HCT116 (cell line): ENCODE measurements at regions not wholly inside any gene's neighbourhood (a gene's known extent, or its start where the extent isn't known, plus 50 kb on each side); places are given as distances from the start of the nearest gene placed in this dataset.

Experiments
- ATAC-seq: fragments of 200-7000 bp; cut with Tn5 transposase; 2 replicates; pipeline ENCODE4 v1.9.1; 2020; ENCODE audit warnings: mild to moderate bottlenecking, moderate library complexity
- BruUV-seq: library from RNA; stranded (reverse); fragments of 400-500 nt; replicated peaks from 2 replicates; lab custom pipeline; 2021; lab: Mats Ljungman, UMichigan
- CTCF ChIA-PET: fragments of 300-600 bp; sonication (Branson Sonifier 250); formaldehyde crosslinking; loops from one replicate; lab custom pipeline; 2021; ENCODE audit warnings: antibody characterized with exemption; lab: Charles Lee
- POLR2A ChIA-PET: fragments of 300-600, 350-600 bp; sonication (Branson Sonifier 250); formaldehyde crosslinking; loops from one replicate; lab custom pipeline; 2021; ENCODE audit warnings: antibody characterized with exemption; lab: Charles Lee
- RAD21 ChIA-PET, 2 experiments: fragments of 300-600 bp; sonication (Branson Sonifier 250); formaldehyde crosslinking; loops; one replicate each; lab custom pipeline; 2023; ENCODE audit warnings: low total read pairs in 2 of 2; ENCODE audit not compliant: uncharacterized antibody in 2 of 2, unreplicated experiment in 2 of 2, low non-redundant PET in 1 of 2; lab: Charles Lee
- DNase-seq: peaks from one replicate; pipeline ENCODE4 v3.0.0-alpha.2; 2010; ENCODE audit warnings: low read depth, low spot score
- H2AFZ ChIP-seq: fragments of 200-600 bp; shearing (Covaris generic), sonication (generic); 2 replicates; pipeline ENCODE4 v1.6.1; 2017; ENCODE audit warnings: low read depth, mixed run types, mixed read lengths, antibody characterized with exemption, low read length; ENCODE audit not compliant: poor library complexity, severe bottlenecking
- H3K27ac ChIP-seq: 2 replicates; pipeline ENCODE4 v1.5.1; 2012; ENCODE audit warnings: low read depth, low read length
- H3K27me3 ChIP-seq: fragments of 200-600 bp; sonication (generic); 2 replicates; pipeline ENCODE4 v1.6.1; 2016; ENCODE audit warnings: mixed run types, low read length, mixed read lengths; ENCODE audit not compliant: insufficient read depth
- H3K36me3 ChIP-seq, 2 experiments: fragments of 200-500 bp in 1 of 2; fragments of 200-600 bp in 1 of 2; sonication (Bioruptor generic) in 1 of 2; sonication (generic) in 1 of 2; 2 replicates each; pipeline versions ENCODE4 v1.5.1 to v1.6.1; 2014 to 2016; ENCODE audit warnings: low read length in 2 of 2, inconsistent platforms in 1 of 2, mixed read lengths in 1 of 2, mixed run types in 1 of 2; ENCODE audit not compliant: insufficient read depth in 2 of 2, control insufficient read depth in 1 of 2
- H3K4me1 ChIP-seq, 2 experiments: fragments of 200-600 bp in 1 of 2; sonication (generic) in 1 of 2; 2 replicates each; pipeline versions ENCODE4 v1.5.1 to v1.6.1; 2012 to 2017; ENCODE audit warnings: low read length in 2 of 2, inconsistent platforms in 1 of 2, mild to moderate bottlenecking in 1 of 2, mixed read lengths in 1 of 2, mixed run types in 1 of 2, moderate library complexity in 1 of 2; ENCODE audit not compliant: insufficient read depth in 2 of 2, control insufficient read depth in 1 of 2
- H3K4me2 ChIP-seq: fragments of 200-600 bp; sonication (generic); 2 replicates; pipeline ENCODE4 v1.6.1; 2017; ENCODE audit warnings: mixed run types, low read length, mixed read lengths
- H3K4me3 ChIP-seq, 2 experiments: fragments of 200-600 bp in 1 of 2; sonication (generic) in 1 of 2; replicated peaks in 1 of 2; 2 replicates each; pipeline ENCODE4 v1.5.1; 2011 to 2016; ENCODE audit warnings: low read length in 2 of 2, control low read depth in 1 of 2, low read depth in 1 of 2, mild to moderate bottlenecking in 1 of 2, mixed read lengths in 1 of 2, mixed run types in 1 of 2
- H3K79me2 ChIP-seq: fragments of 200-600 bp; sonication (generic); 2 replicates; pipeline ENCODE4 v1.6.1; 2017; ENCODE audit warnings: mild to moderate bottlenecking, mixed run types, low read length, moderate library complexity, mixed read lengths; ENCODE audit not compliant: insufficient read depth
- H3K9ac ChIP-seq: fragments of 200-600 bp; sonication (generic); 2 replicates; pipeline ENCODE4 v1.6.1; 2016; ENCODE audit warnings: low read length, mixed read lengths
- H3K9me2 ChIP-seq: fragments of 200-600 bp; sonication (generic), shearing (Covaris generic); 2 replicates; pipeline ENCODE4 v1.6.1; 2017; ENCODE audit warnings: mixed run types, mild to moderate bottlenecking, moderate library complexity; ENCODE audit not compliant: insufficient read depth
- H3K9me3 ChIP-seq, 2 experiments: fragments of 200-500 bp in 1 of 2; fragments of 200-600 bp in 1 of 2; sonication (Bioruptor generic) in 1 of 2; sonication (generic) in 1 of 2; 2 replicates each; pipeline ENCODE4 v1.6.1; 2014 to 2017; ENCODE audit warnings: low read length in 2 of 2, mixed read lengths in 2 of 2, inconsistent platforms in 1 of 2, low read depth in 1 of 2, mild to moderate bottlenecking in 1 of 2, mixed run types in 1 of 2, moderate library complexity in 1 of 2; ENCODE audit not compliant: control insufficient read depth in 1 of 2, insufficient read depth in 1 of 2
- H4K20me1 ChIP-seq: fragments of 200-600 bp; sonication (generic), shearing (Covaris generic); 2 replicates; pipeline ENCODE4 v1.6.1; 2017; ENCODE audit warnings: mixed run types, mild to moderate bottlenecking, moderate library complexity; ENCODE audit not compliant: insufficient read depth
- CEBPB ChIP-seq: IDR thresholded peaks from 2 replicates; pipeline ENCODE4 v1.6.1; 2012; ENCODE audit warnings: low read depth
- JUND ChIP-seq: IDR thresholded peaks from 2 replicates; pipeline ENCODE4 v1.6.1; 2012
- POLR2A ChIP-seq: IDR thresholded peaks from 2 replicates; pipeline ENCODE4 v1.7.0; 2011; ENCODE audit warnings: borderline replicate concordance; ENCODE audit not compliant: insufficient read depth, insufficient read length; ENCODE audit errors: extremely low read depth
- RAD21 ChIP-seq: IDR thresholded peaks from 2 replicates; pipeline ENCODE4 v1.6.1; 2012; ENCODE audit warnings: low read depth, mild to moderate bottlenecking
- SIN3A ChIP-seq: IDR thresholded peaks from 2 replicates; pipeline ENCODE4 v1.6.1; 2012; ENCODE audit warnings: low read depth
- SRF ChIP-seq: IDR thresholded peaks from 2 replicates; pipeline ENCODE4 v1.6.1; 2012; ENCODE audit warnings: low read depth
- TCF7L2 ChIP-seq: IDR thresholded peaks from 2 replicates; pipeline ENCODE4 v1.7.0; 2011; ENCODE audit warnings: borderline replicate concordance, inconsistent platforms; ENCODE audit not compliant: insufficient read depth, insufficient read length; ENCODE audit errors: extremely low read depth
- intact Hi-C: fragments of 100-400 bp; cut with micrococcal nuclease; formaldehyde crosslinking; loops from 2 replicates; pipeline ENCODE4 v1.10.0; 2022
- TF ChIP-seq, protein P1 (sequence below): IDR thresholded peaks from 2 replicates; pipeline ENCODE4 v1.6.1; 2012; ENCODE audit warnings: low read depth
- TF ChIP-seq, protein P2 (sequence below): IDR thresholded peaks from 2 replicates; pipeline ENCODE4 v1.6.1; 2012

DNA sequence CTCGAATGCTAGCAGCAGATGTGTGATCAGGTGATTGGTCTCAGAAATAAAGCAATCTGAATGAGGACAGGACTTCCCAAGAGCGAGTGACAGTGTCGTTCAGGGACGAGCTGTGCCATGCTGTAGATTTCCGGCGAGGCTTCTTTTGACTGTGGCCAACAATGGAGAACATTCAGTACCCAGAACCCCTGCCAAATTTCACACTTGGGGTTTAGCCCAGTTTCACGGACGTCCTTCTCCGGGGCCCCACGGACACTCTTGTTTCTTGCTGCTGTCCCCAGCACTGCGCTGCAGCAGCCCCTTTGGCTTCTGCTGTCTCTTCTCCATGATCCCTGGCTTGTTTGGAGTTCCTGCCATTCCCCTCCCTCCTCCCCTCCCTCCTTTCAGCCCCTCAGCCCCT, 115.1 kb upstream of the GRAMD1B start:
- Histone ChIP-seq H3K9me3 (no peaks in the 10 kb centered on the region), H3K9ac (no peak overlapping the region), H3K9me2 (no peaks in the 10 kb centered on the region; the same call in 1 of the 2 replicates), H3K27ac (no peak overlapping the region), H3K36me3 (no peaks in the 10 kb centered on the region)
- POLR2A ChIA-PET, result no interaction called here
- RAD21 ChIA-PET, result no interaction called here
- no peak for DNase-seq
- TF ChIP-seq SRF (no peak), TCF7L2 (no peak), POLR2A (no peak)
- TF ChIP-seq, protein P1, sequence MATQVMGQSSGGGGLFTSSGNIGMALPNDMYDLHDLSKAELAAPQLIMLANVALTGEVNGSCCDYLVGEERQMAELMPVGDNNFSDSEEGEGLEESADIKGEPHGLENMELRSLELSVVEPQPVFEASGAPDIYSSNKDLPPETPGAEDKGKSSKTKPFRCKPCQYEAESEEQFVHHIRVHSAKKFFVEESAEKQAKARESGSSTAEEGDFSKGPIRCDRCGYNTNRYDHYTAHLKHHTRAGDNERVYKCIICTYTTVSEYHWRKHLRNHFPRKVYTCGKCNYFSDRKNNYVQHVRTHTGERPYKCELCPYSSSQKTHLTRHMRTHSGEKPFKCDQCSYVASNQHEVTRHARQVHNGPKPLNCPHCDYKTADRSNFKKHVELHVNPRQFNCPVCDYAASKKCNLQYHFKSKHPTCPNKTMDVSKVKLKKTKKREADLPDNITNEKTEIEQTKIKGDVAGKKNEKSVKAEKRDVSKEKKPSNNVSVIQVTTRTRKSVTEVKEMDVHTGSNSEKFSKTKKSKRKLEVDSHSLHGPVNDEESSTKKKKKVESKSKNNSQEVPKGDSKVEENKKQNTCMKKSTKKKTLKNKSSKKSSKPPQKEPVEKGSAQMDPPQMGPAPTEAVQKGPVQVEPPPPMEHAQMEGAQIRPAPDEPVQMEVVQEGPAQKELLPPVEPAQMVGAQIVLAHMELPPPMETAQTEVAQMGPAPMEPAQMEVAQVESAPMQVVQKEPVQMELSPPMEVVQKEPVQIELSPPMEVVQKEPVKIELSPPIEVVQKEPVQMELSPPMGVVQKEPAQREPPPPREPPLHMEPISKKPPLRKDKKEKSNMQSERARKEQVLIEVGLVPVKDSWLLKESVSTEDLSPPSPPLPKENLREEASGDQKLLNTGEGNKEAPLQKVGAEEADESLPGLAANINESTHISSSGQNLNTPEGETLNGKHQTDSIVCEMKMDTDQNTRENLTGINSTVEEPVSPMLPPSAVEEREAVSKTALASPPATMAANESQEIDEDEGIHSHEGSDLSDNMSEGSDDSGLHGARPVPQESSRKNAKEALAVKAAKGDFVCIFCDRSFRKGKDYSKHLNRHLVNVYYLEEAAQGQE, result no peak
- TF ChIP-seq, protein P2, sequence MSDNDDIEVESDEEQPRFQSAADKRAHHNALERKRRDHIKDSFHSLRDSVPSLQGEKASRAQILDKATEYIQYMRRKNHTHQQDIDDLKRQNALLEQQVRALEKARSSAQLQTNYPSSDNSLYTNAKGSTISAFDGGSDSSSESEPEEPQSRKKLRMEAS, result no peak
- TF ChIP-seq, all 23 proteins: peak for 0
- ATAC-seq, result no peak
- H3K27me3 ChIP-seq, result peaks cover 19% of the 10 kb centered on the region; the same call in 1 of the 2 replicates
- H3K4me3 ChIP-seq, result no peak overlapping the region
- H3K4me1 ChIP-seq, result no peaks in the 10 kb centered on the region
- intact Hi-C loops, result no loop called here
- no TSS peak for BruUV-seq
- no peaks in the 10 kb centered on the region for H4K20me1 ChIP-seq
- H3K79me2 ChIP-seq, result no peaks in the 10 kb centered on the region
- H2AFZ ChIP-seq, result no peak overlapping the region
- CTCF ChIA-PET, result no interaction called here
- no peak overlapping the region for H3K4me2 ChIP-seq

DNA sequence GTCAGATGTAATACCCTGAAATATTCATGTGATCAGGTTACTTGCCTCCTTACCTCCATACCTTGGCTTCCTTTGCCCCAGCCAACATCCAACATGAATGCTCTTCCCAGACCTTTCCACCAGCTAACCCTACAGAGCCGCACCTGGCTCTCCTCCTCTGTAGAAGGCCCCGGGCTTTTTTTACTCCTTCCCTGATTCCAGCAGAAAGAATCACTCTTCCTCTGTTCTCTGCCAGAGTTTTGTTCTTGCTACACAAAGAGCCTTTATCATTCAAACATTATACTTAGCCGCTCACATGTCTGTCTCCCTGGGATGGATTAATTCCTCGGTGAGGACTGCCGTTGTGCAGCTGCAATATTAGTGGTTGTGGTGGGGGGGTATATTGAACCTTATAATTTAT, 116.8 kb upstream of the GRAMD1B start:
- Histone ChIP-seq H3K36me3 (no peaks in the 10 kb centered on the region), H3K9ac (no peak overlapping the region), H3K4me2 (no peak overlapping the region), H2AFZ (no peak overlapping the region), H3K9me3 (no peaks in the 10 kb centered on the region), H3K79me2 (no peaks in the 10 kb centered on the region), H3K9me2 (no peaks in the 10 kb centered on the region; the same call in 1 of the 2 replicates), H3K27ac (no peak overlapping the region), H3K27me3 (peaks cover 5% of the 10 kb centered on the region; the same call in 1 of the 2 replicates), H3K4me1 (no peaks in the 10 kb centered on the region), H3K4me3 (no peak overlapping the region), H4K20me1 (no peaks in the 10 kb centered on the region)
- ChIA-PET RAD21 (no interaction called here), CTCF (no interaction called here), POLR2A (no interaction called here)
- no TSS peak for BruUV-seq
- ATAC-seq (no peak), DNase-seq (no peak)
- intact Hi-C loops, result no loop called here
- TF ChIP-seq SIN3A (no peak), RAD21 (no peak), CEBPB (no peak), SRF (no peak), JUND (no peak), TCF7L2 (no peak)
- TF ChIP-seq, protein P1, result no peak
- TF ChIP-seq, protein P2, result no peak
